Prostate gland (tissue), 2 donors: ENCODE measurements at regions not wholly inside any gene's neighbourhood (a gene's known extent, or its start where the extent isn't known, plus 50 kb on each side); places are given as distances from the start of the nearest gene placed in this dataset.

ENCODE experiments used
- POLR2A ChIP-seq: fragments of 450-650 bp; IDR thresholded peaks from one replicate; pipeline ENCODE4 v1.6.1; 2016; ENCODE audit warnings: antibody characterized with exemption, mild to moderate bottlenecking
- POLR2AphosphoS5 ChIP-seq: sonication (generic); formaldehyde crosslinking; IDR thresholded peaks from one replicate; pipeline ENCODE4 v1.6.1; 2017; ENCODE audit warnings: antibody characterized with exemption
- TF ChIP-seq, protein P1 (sequence below), 4 experiments: fragments of 200-600 bp in 2 of 4; fragments of 450-650 bp in 2 of 4; sonication (generic) in 2 of 4; IDR thresholded peaks; 1 replicate in 3 of 4; 2 replicates in 1 of 4; pipeline ENCODE4 v1.5.1; 2016 to 2019; ENCODE audit warnings: antibody characterized with exemption in 4 of 4, mild to moderate bottlenecking in 2 of 4, moderate library complexity in 2 of 4

- TF ChIP-seq, protein P1, sequence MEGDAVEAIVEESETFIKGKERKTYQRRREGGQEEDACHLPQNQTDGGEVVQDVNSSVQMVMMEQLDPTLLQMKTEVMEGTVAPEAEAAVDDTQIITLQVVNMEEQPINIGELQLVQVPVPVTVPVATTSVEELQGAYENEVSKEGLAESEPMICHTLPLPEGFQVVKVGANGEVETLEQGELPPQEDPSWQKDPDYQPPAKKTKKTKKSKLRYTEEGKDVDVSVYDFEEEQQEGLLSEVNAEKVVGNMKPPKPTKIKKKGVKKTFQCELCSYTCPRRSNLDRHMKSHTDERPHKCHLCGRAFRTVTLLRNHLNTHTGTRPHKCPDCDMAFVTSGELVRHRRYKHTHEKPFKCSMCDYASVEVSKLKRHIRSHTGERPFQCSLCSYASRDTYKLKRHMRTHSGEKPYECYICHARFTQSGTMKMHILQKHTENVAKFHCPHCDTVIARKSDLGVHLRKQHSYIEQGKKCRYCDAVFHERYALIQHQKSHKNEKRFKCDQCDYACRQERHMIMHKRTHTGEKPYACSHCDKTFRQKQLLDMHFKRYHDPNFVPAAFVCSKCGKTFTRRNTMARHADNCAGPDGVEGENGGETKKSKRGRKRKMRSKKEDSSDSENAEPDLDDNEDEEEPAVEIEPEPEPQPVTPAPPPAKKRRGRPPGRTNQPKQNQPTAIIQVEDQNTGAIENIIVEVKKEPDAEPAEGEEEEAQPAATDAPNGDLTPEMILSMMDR (IDR thresholded peaks at IDR 0.05): no peak
- TF ChIP-seq POLR2A (no peak), POLR2AphosphoS5 (no peak)
These were observed 123.6 kb upstream of the DNAH14 start for GRCh38 chr1:224805889-224806288.
